Cardiac septum (tissue), 1 donor: ENCODE measurements at regions not wholly inside any gene's neighbourhood (a gene's known extent, or its start where the extent isn't known, plus 50 kb on each side); places are given as distances from the start of the nearest gene placed in this dataset.

Experiments used
- DNase-seq: peaks from one replicate; pipeline ENCODE4 v3.0.0-alpha.2; 2020; ENCODE audit warnings: low spot score
- intact Hi-C: fragments of 100-400 bp; cut with DNase I; formaldehyde crosslinking; loops from one replicate; pipeline ENCODE4 v1.14.0; 2022
- donor health status: DM: no; HTN: no; CAD: no.

DNA sequence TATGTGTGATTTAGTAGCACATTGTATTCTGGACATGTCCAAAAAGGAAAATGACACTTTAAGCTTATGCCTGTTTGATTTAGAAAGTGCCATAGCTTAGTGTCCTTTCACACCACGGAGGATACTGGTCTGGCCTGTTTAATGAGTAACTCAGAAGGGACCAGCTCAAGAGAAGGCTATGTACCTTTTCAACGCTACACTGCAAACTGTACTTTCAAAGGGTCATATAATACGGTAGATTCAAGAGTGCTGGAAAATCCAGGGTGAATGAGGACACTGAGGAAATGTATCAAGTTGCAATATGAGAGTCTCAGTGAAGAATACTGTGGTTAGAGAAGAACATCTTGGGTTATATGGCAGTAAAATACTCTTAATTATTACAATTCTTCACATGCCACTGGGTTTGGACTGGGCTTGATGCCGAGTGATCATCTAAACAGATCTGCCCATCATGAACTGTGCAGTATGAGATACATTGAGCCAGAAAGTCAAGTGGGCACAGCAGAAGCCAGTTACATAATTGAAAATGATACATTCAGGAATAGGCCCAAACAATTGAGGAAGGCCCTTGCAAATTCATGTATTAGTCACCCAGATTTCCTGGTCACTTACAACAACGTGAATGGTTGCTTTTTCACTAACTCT, 1211.5 kb upstream of the CDH9 start:
- intact Hi-C loops = no loop called here
- no peak for DNase-seq

DNA sequence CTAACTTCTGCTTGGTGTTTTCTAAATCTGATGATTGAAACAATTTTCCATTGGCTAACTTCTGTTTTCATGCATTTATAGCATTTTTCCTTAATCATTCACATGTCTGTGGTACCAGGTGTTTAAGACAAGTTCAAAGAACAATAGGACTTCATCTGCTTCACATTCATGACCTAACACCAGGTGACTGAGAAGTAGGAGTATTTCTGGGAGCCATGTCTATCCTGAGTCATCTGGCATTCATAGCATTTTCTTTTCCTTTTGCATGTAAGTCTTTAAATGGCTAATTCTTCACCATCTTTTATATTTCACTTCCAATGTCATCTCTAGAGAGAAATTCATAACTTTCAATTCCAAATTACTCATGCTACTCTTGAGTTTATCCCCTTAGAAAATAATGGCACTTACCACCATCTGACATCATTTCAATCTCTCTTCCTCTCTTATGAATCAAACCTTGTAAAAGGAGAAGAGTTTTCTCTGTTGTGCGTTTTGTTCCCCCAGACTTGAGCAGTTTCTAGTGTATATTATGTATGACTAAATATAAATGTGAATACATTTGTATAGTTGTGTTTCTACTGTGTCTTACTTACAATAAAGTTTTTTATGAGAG, 1196.1 kb upstream of the CDH9 start:
- intact Hi-C loops = no loop called here
- DNase-seq = no peak

DNA sequence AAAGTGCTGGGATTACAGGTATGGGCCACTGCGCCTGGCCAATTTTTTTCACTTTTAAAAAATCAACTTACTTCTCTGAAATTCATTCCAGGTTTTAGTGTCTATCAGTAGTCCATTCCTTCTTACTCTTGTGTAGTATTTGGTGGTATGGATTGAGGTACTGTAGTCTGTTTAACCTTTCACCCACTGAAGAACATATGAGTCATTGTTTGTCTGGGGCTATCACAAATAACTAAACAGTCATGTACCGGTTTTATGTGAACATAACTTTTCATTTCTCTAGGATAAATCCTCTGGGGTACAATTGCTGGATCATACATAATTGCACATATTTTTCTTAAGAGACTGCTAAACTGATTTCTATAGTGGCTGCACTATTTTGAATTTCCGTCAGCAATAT, 1188.0 kb upstream of the CDH9 start:
- intact Hi-C loops = no loop called here
- no peak for DNase-seq

DNA sequence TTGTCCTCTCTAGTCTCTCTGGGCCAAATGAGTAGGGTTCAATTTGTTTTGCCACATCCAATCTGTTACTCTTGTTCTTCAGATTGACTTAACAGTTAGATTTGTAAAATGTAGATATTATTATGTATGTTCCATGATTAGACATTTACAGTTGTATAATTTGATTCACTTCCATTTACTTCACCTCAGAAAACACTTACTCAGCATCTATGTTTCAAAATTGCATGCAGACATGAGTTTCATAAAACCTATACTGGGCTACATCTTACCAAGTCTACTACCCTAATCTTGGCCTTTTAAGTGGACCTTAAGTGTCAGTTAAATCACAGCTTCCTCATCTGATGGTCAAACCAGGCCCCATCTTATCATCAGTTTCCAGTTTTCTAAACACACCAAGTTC, 1181.2 kb upstream of the CDH9 start:
- intact Hi-C loops = no loop called here

DNA sequence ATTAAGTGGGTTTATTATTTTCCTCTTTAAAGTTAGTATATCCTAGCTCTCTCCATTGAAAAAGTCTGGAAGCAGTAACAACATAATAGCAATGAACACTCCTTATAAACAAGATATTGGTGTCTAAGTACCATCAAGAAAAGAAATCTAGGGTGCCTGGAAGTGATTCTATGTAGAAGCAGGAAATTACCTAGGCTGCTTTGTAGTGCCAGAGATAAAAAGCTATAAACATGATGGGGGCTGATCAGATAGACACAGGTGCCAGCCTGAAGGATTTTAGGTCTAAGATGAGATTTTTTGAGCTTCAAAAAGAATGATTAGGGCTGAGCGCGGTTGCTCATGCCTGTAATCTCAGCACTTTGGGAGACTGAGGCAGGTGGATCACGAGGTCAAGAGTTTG, 1179.3 kb upstream of the CDH9 start:
- DNase-seq = no peak
- intact Hi-C loops = no loop called here

More for the DNA sequence above, 1181.2 kb upstream of the CDH9 start:
- no peak for DNase-seq

DNA sequence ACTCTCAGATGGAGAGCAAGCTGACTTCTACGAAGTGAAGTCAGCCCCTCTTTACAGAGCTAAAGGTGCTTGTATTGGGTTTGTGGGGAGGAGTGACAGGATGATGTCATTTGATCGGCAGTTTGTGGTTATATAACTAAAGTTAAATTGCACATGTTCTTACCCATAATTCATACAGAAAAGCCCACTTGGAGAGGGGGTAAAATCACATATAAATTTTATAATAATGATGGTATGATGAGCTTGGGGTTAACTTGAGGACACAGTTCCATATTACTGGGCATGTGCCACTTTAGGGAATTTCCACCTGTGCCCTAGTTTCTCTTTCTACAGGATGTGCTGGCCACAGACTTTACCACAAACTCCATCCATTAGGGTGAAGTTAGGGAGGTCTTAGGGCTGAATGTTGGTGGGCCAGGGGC, 1178.6 kb upstream of the CDH9 start:
- intact Hi-C loops = no loop called here

DNA sequence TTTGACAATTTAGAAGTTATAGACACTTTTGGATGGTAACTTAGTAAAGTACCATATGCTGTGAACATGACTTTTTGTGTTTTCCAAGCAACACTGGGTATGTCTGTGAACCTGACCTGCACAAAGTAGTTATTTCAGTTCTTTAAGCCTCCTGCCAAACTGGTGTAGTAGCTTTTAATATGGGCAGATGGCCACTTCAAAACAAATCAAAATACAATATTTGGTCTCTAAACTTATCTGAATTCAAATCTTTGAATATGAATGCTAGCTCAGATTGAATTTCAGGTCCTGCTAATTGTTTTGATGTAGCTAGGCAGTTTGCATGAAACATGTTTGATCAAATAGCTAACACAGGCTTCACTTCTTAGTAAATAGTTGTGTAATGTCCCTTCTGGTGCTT, 1176.7 kb upstream of the CDH9 start:
- no peak for DNase-seq
- intact Hi-C loops = no loop called here

More for the DNA sequence above, 1178.6 kb upstream of the CDH9 start:
- no peak for DNase-seq

DNA sequence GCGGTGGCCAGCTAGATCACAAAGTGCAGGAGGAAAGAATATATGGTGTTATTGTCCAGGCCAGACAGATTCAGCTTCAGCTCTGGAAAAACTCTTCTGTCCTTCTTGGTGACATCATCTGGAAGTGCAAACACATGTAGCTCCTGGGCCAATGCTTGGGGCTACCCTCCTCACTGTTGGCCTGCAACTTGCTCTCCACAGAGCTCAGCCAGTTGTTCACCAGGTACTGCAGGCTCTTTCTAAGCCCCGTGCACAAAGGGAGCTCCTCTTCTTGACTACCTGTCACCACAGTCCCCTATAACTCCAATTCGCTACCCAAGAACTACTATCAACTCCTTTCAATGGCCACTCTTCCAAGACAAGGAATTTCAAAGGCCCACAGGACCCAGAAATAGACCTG, 1175.9 kb upstream of the CDH9 start:
- intact Hi-C loops = no loop called here
- DNase-seq = no peak

DNA sequence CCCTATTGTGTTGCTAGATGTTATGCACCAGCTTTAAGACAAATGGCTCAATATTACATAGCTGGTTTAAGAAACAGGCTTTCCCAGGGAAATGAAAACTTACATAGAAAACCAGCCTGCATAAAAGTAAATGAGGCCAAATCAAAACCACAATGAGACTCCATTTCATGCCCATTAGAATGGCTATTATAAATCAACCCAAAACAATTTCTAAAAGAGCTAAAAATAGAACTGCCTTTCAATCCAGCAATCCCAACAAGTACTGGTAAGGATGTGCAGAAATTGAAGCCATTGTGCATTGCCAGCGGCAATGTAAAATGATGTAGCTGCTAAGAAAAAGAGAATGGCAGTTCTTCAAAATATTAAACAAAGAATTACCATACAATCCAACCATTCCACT, 1170.0 kb upstream of the CDH9 start:
- DNase-seq = no peak
- intact Hi-C loops = no loop called here

DNA sequence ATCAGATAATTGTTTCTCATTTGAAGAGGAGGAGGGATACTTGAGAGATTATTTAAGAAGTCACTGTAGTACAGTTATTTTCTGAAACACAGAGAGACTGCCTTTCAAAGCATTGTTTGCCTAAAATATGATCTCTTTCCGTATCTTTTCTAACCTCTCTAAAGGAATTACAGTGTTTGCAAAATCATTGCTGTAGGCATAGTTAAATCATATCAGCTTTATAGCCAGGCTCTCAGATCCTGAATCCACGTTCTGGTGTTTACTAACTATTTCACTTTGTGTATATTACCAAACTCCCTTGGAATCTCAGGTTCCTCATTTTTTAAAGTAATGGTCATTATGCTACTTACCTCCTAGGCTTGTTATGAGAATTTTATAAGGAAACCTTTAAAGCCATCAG, 1151.6 kb upstream of the CDH9 start:
- intact Hi-C loops = no loop called here
- no peak for DNase-seq

DNA sequence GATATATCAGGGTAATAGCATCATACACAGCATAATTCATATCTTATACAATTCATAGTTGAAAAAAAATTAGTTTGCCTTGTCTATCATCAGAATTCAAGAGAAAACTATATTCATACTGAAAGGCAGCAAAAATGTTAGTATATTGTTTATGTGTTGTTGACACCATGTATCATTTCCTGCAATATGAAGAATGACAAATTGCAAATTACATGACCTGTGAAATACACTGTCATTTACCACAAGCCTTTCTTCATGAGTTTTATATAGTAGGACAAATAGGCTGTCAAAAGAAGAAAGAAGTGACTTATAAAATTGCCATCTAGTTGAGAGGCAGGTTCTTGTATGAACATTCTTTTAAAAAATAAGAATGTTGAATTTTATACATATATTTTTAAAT, 1136.3 kb upstream of the CDH9 start:
- intact Hi-C loops = no loop called here
- DNase-seq = no peak

DNA sequence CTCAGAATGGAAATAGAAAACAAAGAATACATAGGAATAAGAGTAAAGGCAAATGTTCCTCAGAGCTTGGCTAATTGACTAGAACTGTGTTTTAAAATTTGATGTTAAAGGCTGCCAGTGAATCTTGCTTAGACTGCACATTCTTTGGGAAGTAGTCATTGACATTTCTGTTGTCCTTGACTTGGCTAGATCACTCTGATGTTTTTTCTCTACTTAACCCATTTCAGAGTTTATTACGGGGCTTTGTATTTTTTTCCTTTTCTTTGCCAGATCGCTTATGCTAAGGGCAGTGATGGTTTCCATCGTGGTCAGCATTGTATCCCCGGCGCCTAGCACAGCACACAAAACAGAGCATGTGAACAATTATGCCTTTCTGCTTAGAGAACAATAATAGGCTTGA, 1126.7 kb upstream of the CDH9 start:
- DNase-seq = no peak
- intact Hi-C loops = no loop called here

DNA sequence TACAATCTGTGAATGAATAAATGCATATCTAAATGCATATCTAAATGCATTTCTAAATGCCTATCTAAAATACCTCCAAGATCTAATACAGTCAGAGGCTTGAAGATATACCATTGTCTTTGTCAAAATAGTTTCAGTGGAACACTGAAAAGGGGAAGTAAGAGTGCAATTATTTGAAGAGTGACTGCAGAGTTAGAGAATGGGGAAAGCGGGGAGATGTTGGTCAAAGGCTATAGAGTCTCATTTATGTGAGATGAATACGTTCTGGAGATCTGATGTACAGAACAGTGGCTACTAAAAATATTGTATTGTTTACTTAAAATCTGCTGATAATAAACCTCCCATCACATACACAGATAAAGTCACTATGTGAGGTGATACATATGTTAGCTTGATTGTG, 1126.2 kb upstream of the CDH9 start:
- no peak for DNase-seq
- intact Hi-C loops = no loop called here

DNA sequence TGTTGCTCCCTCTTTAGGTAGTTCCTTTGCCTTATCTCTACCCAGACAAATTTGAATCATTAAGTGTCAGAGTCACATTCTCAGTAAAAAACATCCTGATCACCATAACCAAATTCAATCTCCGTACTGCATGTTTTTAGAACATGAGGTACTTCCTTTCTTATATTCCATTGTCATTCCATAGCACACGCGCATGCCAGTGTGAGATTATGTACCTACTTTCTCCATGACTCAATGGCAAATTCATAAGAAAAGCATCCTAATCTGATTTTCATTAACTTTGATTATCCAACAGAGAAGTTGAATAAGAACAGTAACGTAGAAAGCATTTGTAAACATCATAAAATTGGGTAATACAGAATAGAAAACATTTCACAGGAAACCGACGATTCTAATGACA, 1118.6 kb upstream of the CDH9 start:
- no peak for DNase-seq
- intact Hi-C loops = no loop called here

DNA sequence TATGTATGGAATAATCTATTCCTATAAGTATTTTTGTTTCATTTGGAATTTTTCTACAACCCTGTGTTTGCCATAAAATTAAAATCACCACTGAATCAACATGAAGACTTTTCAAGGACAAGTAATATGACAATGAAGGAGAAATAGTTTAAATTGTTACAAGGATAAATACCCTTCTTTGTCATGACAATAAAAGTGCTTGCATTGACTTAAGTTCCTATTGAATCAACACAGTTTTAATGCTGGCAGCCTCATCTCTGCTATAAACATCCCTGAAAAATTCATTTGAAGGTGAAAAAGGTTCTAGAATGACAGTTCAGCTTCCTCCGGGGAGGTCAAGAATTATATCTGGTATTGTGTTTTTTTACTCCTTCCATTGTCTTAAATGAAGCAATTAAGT, 1105.1 kb upstream of the CDH9 start:
- intact Hi-C loops = no loop called here
- DNase-seq = no peak

DNA sequence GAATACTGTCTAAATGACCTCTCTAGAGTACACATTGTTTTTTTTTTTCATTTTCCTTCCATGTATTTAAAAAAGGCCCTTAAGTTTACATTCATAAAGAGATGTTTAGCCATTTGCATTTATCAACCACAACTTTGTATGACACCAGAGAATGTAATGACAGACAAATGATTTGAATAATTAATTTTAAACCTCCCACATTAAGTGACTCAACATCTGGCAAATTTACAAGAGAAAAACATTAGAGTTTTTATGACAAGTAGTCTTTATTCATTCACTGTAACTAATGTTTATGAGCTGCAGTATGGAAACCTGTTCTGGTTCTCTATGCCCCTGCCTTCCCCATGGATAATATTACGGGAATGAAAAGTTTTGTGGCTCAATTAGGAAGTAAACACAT, 1093.8 kb upstream of the CDH9 start:
- intact Hi-C loops = no loop called here

DNA sequence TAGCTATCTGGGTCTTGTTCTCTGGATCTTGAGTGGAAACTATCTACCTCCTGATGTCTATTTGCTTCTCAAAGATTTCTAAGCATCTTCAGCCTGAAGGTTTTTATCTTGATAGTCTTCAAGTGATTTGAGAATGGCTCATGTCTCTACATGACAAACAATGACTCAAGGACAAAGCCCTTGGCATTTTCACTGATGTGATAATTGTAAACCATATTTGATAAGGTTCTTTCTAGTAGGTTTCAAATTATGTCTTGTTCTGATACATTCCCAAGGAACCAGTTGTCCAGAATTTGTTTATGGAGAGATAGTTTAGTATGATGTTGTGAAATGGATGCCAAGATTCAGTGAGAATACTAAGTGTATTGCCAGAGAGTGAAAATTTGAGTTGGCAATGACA, 1079.3 kb upstream of the CDH9 start:
- no peak for DNase-seq
- intact Hi-C loops = no loop called here

More for the DNA sequence above, 1093.8 kb upstream of the CDH9 start:
- no peak for DNase-seq

DNA sequence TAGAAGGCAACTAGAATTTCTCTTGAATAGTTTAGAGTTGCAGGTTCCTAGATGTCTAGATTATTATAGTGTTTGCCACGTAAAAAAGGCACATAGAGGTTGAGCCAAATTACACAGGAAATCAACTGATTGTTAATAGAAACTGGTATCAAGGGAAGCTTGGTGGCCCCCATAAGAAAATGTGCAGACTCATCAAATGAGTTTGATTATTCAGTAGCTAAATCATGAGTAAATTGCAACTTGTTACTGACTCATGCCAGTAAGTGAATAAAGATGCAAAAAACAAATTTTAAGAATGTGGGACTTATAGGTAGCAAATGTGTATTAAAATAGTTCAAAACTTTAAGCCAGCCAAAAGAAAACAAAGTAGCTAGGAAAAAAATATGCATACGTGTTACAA, 1078.9 kb upstream of the CDH9 start:
- DNase-seq = no peak
- intact Hi-C loops = no loop called here

DNA sequence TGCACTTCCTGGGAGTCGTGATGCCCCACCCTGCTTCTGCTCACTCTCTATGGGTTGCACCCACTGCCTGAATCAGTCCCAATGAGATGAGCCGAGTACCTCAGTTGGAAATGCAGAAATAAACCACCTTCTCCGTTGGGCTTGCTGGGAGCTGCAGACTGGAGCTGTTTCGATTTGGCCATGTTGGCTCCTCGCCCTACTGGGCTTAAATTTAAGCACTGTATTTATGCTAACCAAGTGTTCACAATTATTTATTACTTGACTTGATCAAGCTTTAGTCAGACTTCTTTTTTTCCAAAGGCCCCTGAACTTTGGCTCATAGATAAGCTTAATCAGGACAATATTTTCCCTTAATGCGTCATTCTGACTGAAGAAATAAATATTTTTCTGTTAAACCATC, 1072.4 kb upstream of the CDH9 start:
- no peak for DNase-seq
- intact Hi-C loops = no loop called here

DNA sequence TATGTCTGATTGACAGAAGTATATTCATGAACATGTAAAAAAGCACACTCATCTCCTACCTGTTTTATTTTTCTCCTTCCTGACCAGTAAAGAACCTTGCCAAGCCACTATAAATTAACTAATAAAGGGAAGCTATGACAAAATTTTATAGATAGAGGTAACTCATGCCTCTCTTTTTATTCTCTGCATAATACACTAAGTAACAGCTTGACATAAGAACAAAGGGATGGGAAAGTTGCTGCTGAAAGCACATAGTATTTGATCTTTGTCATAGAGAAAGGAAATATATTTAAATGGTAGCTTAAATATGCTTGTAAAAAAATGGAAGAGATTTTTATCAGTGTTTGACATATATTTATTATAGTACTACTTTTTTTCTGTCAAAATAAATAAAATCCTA, 1065.7 kb upstream of the CDH9 start:
- intact Hi-C loops = no loop called here
- no peak for DNase-seq

DNA sequence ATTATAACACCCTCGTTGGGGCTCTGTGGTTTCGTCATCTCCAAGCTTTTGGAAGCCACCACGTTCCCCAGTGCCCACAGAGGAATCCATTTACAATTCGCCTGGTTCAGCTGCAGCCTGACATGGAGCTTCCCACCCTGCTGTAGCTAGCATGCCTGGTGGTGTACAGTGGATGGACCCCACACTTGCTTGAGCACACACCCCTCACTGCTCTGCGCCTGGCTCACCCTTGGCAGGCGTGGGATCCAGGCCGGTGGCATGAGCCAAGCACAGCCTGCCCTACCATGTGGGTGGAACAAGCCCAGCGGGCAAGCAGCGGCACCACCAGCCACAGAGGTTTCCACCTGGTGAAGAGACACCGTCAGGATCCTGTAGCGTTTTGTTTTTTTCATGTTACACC, 1045.7 kb upstream of the CDH9 start:
- DNase-seq = no peak
- intact Hi-C loops = no loop called here

DNA sequence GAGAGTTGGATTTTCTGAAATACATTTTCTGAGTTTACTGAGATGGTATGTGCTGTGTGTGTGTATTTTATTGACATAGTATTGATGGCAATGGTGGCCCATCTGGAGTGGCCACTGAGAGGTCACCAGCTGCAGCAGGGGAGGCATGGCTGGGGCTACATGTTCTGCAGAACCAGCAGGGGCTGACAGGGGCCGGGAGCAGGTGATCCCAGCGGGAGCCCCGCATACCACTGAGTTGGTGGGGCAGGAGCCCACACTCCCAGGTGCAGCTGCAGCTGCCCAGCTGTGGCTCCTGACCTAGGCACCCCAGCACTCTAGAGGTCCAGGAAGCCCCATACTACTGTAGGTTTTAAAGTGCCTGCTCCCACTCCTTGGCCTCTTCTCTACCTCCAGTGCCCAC, 1044.2 kb upstream of the CDH9 start:
- DNase-seq = no peak
- intact Hi-C loops = no loop called here
